HG03558 (cell line): ENCODE measurements at regions not wholly inside any gene's neighbourhood (a gene's known extent, or its start where the extent isn't known, plus 50 kb on each side); places are given as distances from the start of the nearest gene placed in this dataset.

ENCODE experiments used
- ATAC-seq: cut with Tn5 transposase; IDR thresholded peaks from one replicate; pipeline ENCODE4 v1.9.1; 2021; ENCODE audit warnings: moderate number of reproducible peaks; ENCODE audit not compliant: unreplicated experiment; ENCODE audit errors: extremely low read depth

GRCh38 chr16:9241177-9241576 is 149.7 kb downstream of the HAPSTR1 start:
- no peak for ATAC-seq

- no peak for ATAC-seq
Measured at GRCh38 chr16:9248162-9248561, 156.7 kb downstream of the HAPSTR1 start.

GRCh38 chr16:9249534-9249933 is 158.1 kb downstream of the HAPSTR1 start:
- ATAC-seq: no peak

- ATAC-seq: no peak
Measured at GRCh38 chr16:9251026-9251425, 159.6 kb downstream of the HAPSTR1 start.

GRCh38 chr16:9254863-9255262 is 163.4 kb downstream of the HAPSTR1 start:
- ATAC-seq: no peak

- ATAC-seq: no peak
Measured at GRCh38 chr16:9256196-9256595, 164.8 kb downstream of the HAPSTR1 start.

GRCh38 chr16:9257843-9258242 is 166.4 kb downstream of the HAPSTR1 start:
- ATAC-seq: no peak

GRCh38 chr16:9258423-9259051 is 167.1 kb downstream of the HAPSTR1 start:
- no peak for ATAC-seq

- no peak for ATAC-seq
Measured at GRCh38 chr16:9259914-9260608, 168.6 kb downstream of the HAPSTR1 start.

- no peak for ATAC-seq
Measured at GRCh38 chr16:9260666-9261065, 169.2 kb downstream of the HAPSTR1 start.

GRCh38 chr16:9261376-9261775 is 169.9 kb downstream of the HAPSTR1 start:
- no peak for ATAC-seq

GRCh38 chr16:9262941-9263715 is 171.7 kb downstream of the HAPSTR1 start:
- no peak for ATAC-seq

GRCh38 chr16:9264067-9264466 is 172.6 kb downstream of the HAPSTR1 start:
- no peak for ATAC-seq

- ATAC-seq: no peak
Measured at GRCh38 chr16:9268446-9268845, 177.0 kb downstream of the HAPSTR1 start.

GRCh38 chr16:9270424-9270823 is 179.0 kb downstream of the HAPSTR1 start:
- no peak for ATAC-seq

- ATAC-seq: no peak
Measured at GRCh38 chr16:9270941-9271340, 179.5 kb downstream of the HAPSTR1 start.

- ATAC-seq: no peak
Measured at GRCh38 chr16:9271841-9272240, 180.4 kb downstream of the HAPSTR1 start.

GRCh38 chr16:9275377-9275776 is 183.9 kb downstream of the HAPSTR1 start:
- ATAC-seq: no peak

GRCh38 chr16:9275816-9276354 is 184.4 kb downstream of the HAPSTR1 start:
- no peak for ATAC-seq

GRCh38 chr16:9279291-9280068 is 188.0 kb downstream of the HAPSTR1 start:
- ATAC-seq: no peak
